Chondrocyte (in vitro differentiated cells): ENCODE measurements at regions not wholly inside any gene's neighbourhood (a gene's known extent, or its start where the extent isn't known, plus 50 kb on each side); places are given as distances from the start of the nearest gene placed in this dataset.

Experiments
- DNase-seq: peaks from one replicate; pipeline ENCODE4 v3.0.0; 2021; ENCODE audit warnings: mixed read lengths, low spot score
- H3K27ac Mint-ChIP-seq: one replicate; pipeline ENCODE4 v1.8.0; 2021; ENCODE audit warnings: mild to moderate bottlenecking, moderate library complexity, mixed read lengths; ENCODE audit not compliant: unreplicated experiment
- H3K27me3 Mint-ChIP-seq: 2 replicates; pipeline ENCODE4 v1.8.0; 2021; ENCODE audit warnings: low read depth, mixed read lengths
- H3K36me3 Mint-ChIP-seq: 2 replicates; pipeline ENCODE4 v1.8.0; 2021; ENCODE audit warnings: low read depth, mixed read lengths
- H3K4me1 Mint-ChIP-seq: 2 replicates; pipeline ENCODE4 v1.8.0; 2021; ENCODE audit warnings: low read depth, mild to moderate bottlenecking, mixed read lengths
- H3K4me3 Mint-ChIP-seq: one replicate; pipeline ENCODE4 v1.8.0; 2021; ENCODE audit warnings: mild to moderate bottlenecking, moderate library complexity, mixed read lengths; ENCODE audit not compliant: unreplicated experiment
- H3K9me3 Mint-ChIP-seq: 2 replicates; pipeline ENCODE4 v1.8.0; 2021; ENCODE audit warnings: low read depth, mixed read lengths
- CTCF ChIP-seq: fragments of 200-600 bp; sonication (generic); IDR thresholded peaks from 2 replicates; pipeline ENCODE4 v1.5.0; 2021; ENCODE audit warnings: antibody characterized with exemption, mild to moderate bottlenecking, moderate library complexity

- Mint-ChIP-seq H3K27ac (no peak overlapping the region), H3K9me3 (peaks cover 3% of the 10 kb centered on the region), H3K4me1 (peaks cover 65% of the 10 kb centered on the region)
These were observed 119.9 kb downstream of the COPS8 start for GRCh38 chr2:237205561-237205971.

GRCh38 chr2:237207646-237208045, 122.0 kb downstream of the COPS8 start:
- H3K4me3 Mint-ChIP-seq, result no peak overlapping the region
- DNase-seq, result no peak
- H3K27ac Mint-ChIP-seq, result peak overlapping the region; percentile 67
- no peaks in the 10 kb centered on the region for H3K36me3 Mint-ChIP-seq
- H3K9me3 Mint-ChIP-seq, result no peaks in the 10 kb centered on the region
- TF ChIP-seq CTCF, result no peak
- no peaks in the 10 kb centered on the region for H3K27me3 Mint-ChIP-seq
- peaks cover 44% of the 10 kb centered on the region for H3K4me1 Mint-ChIP-seq

More at GRCh38 chr2:237205561-237205971, 119.9 kb downstream of the COPS8 start:
- no peaks in the 10 kb centered on the region for H3K27me3 Mint-ChIP-seq
- DNase-seq, result no peak
- no peak for TF ChIP-seq CTCF
- no peaks in the 10 kb centered on the region for H3K36me3 Mint-ChIP-seq
- no peak overlapping the region for H3K4me3 Mint-ChIP-seq

GRCh38 chr2:237208373-237209260, 122.9 kb downstream of the COPS8 start:
- Mint-ChIP-seq H3K4me3 (no peak overlapping the region), H3K9me3 (no peaks in the 10 kb centered on the region), H3K4me1 (peaks cover 38% of the 10 kb centered on the region), H3K27me3 (no peaks in the 10 kb centered on the region), H3K36me3 (no peaks in the 10 kb centered on the region), H3K27ac (peak overlapping the region; percentile 67)
- peak; percentile 58 for DNase-seq
- TF ChIP-seq CTCF, result no peak

- Mint-ChIP-seq H3K36me3 (no peaks in the 10 kb centered on the region), H3K27ac (no peak overlapping the region), H3K4me1 (peaks cover 34% of the 10 kb centered on the region), H3K9me3 (no peaks in the 10 kb centered on the region), H3K4me3 (no peak overlapping the region), H3K27me3 (no peaks in the 10 kb centered on the region)
- no peak for TF ChIP-seq CTCF
- DNase-seq, result no peak
These were observed 124.2 kb downstream of the COPS8 start for GRCh38 chr2:237209885-237210284.

- no peaks in the 10 kb centered on the region for H3K9me3 Mint-ChIP-seq
- no peak for DNase-seq
- H3K27me3 Mint-ChIP-seq, result no peaks in the 10 kb centered on the region
- TF ChIP-seq CTCF, result no peak
- no peaks in the 10 kb centered on the region for H3K36me3 Mint-ChIP-seq
- peaks cover 30% of the 10 kb centered on the region for H3K4me1 Mint-ChIP-seq
- no peak overlapping the region for H3K4me3 Mint-ChIP-seq
- H3K27ac Mint-ChIP-seq, result no peak overlapping the region
These were observed 124.6 kb downstream of the COPS8 start for GRCh38 chr2:237210297-237210696.
